HCT116 (cell line): ENCODE measurements at regions not wholly inside any gene's neighbourhood (a gene's known extent, or its start where the extent isn't known, plus 50 kb on each side); places are given as distances from the start of the nearest gene placed in this dataset.

Experiments
- CEBPB ChIP-seq: IDR thresholded peaks from 2 replicates; pipeline ENCODE4 v1.6.1; 2012; ENCODE audit warnings: low read depth
- EZH2 ChIP-seq: fragments of 200-600 bp; sonication (generic); IDR thresholded peaks from 2 replicates; pipeline ENCODE4 v1.6.1; 2017; ENCODE audit warnings: antibody characterized with exemption, mixed run types
- EZH2phosphoT487 ChIP-seq: fragments of 200-600 bp; IDR thresholded peaks from 2 replicates; pipeline ENCODE4 v1.6.1; 2018; ENCODE audit warnings: antibody characterized with exemption, borderline replicate concordance
- POLR2A ChIP-seq: IDR thresholded peaks from 2 replicates; pipeline ENCODE4 v1.7.0; 2011; ENCODE audit warnings: borderline replicate concordance; ENCODE audit not compliant: insufficient read depth, insufficient read length; ENCODE audit errors: extremely low read depth
- POLR2AphosphoS5 ChIP-seq: IDR thresholded peaks from 2 replicates; pipeline ENCODE4 v1.6.1; 2011; ENCODE audit warnings: mild to moderate bottlenecking, low read depth, low read length, moderate library complexity
- RAD21 ChIP-seq: IDR thresholded peaks from 2 replicates; pipeline ENCODE4 v1.6.1; 2012; ENCODE audit warnings: low read depth, mild to moderate bottlenecking
- SRF ChIP-seq: IDR thresholded peaks from 2 replicates; pipeline ENCODE4 v1.6.1; 2012; ENCODE audit warnings: low read depth
- ZFX ChIP-seq: fragments of 450-650 bp; IDR thresholded peaks from 2 replicates; pipeline ENCODE4 v1.6.1; 2017
- TF ChIP-seq, protein P1 (sequence below), 3 experiments: fragments of 200-600 bp in 1 of 3; sonication (generic) in 1 of 3; IDR thresholded peaks in 2 of 3; conservative IDR thresholded peaks in 1 of 3; 2 replicates each; pipeline ENCODE4 v1.5.1; 2012 to 2017; ENCODE audit warnings: low read depth in 2 of 3, low read length in 2 of 3, antibody characterized with exemption in 1 of 3, borderline replicate concordance in 1 of 3, control low read depth in 1 of 3, mild to moderate bottlenecking in 1 of 3, mixed read lengths in 1 of 3, mixed run types in 1 of 3, moderate library complexity in 1 of 3; ENCODE audit not compliant: insufficient read depth in 1 of 3
- TF ChIP-seq, protein P2 (sequence below): IDR thresholded peaks from 2 replicates; pipeline ENCODE4 v1.6.1; 2012; ENCODE audit warnings: low read depth

DNA sequence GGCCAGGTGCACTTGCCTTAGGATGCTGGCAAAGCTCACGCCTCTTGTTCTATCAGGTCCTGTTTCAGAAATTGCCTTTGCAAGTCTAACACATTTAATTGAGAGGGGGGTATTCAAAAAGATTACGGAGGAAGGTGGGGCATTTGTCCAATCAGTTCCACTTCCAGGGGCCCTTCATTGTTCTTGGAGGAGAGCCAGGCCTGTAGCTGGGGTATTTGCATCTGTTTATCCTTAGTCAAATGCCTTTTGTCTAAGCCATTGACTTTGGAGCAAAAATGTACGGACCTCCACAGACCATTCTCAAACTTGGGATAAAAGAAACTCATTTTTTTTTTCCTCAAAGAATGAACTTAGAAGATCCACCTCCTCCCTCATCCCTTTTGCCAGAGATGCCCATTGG is 582.0 kb downstream of the BCL11B start:
- TF ChIP-seq EZH2phosphoT487 (no peak), POLR2AphosphoS5 (no peak), POLR2A (no peak), RAD21 (no peak), EZH2 (no peak), ZFX (no peak), SRF (no peak), CEBPB (no peak)
- TF ChIP-seq, protein P1, sequence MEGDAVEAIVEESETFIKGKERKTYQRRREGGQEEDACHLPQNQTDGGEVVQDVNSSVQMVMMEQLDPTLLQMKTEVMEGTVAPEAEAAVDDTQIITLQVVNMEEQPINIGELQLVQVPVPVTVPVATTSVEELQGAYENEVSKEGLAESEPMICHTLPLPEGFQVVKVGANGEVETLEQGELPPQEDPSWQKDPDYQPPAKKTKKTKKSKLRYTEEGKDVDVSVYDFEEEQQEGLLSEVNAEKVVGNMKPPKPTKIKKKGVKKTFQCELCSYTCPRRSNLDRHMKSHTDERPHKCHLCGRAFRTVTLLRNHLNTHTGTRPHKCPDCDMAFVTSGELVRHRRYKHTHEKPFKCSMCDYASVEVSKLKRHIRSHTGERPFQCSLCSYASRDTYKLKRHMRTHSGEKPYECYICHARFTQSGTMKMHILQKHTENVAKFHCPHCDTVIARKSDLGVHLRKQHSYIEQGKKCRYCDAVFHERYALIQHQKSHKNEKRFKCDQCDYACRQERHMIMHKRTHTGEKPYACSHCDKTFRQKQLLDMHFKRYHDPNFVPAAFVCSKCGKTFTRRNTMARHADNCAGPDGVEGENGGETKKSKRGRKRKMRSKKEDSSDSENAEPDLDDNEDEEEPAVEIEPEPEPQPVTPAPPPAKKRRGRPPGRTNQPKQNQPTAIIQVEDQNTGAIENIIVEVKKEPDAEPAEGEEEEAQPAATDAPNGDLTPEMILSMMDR (IDR thresholded peaks at IDR 0.05 in 2 of 3, conservative IDR thresholded peaks at IDR 0.05 in 1 of 3; ENCODE audit: borderline replicate concordance in 1 of 3, insufficient read depth in 1 of 3, low read depth in 2 of 3, low read length in 2 of 3) = no peak
- TF ChIP-seq, protein P2, sequence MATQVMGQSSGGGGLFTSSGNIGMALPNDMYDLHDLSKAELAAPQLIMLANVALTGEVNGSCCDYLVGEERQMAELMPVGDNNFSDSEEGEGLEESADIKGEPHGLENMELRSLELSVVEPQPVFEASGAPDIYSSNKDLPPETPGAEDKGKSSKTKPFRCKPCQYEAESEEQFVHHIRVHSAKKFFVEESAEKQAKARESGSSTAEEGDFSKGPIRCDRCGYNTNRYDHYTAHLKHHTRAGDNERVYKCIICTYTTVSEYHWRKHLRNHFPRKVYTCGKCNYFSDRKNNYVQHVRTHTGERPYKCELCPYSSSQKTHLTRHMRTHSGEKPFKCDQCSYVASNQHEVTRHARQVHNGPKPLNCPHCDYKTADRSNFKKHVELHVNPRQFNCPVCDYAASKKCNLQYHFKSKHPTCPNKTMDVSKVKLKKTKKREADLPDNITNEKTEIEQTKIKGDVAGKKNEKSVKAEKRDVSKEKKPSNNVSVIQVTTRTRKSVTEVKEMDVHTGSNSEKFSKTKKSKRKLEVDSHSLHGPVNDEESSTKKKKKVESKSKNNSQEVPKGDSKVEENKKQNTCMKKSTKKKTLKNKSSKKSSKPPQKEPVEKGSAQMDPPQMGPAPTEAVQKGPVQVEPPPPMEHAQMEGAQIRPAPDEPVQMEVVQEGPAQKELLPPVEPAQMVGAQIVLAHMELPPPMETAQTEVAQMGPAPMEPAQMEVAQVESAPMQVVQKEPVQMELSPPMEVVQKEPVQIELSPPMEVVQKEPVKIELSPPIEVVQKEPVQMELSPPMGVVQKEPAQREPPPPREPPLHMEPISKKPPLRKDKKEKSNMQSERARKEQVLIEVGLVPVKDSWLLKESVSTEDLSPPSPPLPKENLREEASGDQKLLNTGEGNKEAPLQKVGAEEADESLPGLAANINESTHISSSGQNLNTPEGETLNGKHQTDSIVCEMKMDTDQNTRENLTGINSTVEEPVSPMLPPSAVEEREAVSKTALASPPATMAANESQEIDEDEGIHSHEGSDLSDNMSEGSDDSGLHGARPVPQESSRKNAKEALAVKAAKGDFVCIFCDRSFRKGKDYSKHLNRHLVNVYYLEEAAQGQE = no peak
